Lower leg skin (tissue), 4 donors: ENCODE measurements at regions not wholly inside any gene's neighbourhood (a gene's known extent, or its start where the extent isn't known, plus 50 kb on each side); places are given as distances from the start of the nearest gene placed in this dataset.

Experiments used
- DNase-seq, 2 donors: peaks; one replicate each; pipeline ENCODE4 v3.0.0-alpha.2; 2019; ENCODE audit warnings: low spot score in 2 of 2
- H3K4me3 ChIP-seq: fragments of 200-600 bp; sonication (generic); 2 replicates; pipeline ENCODE4 v1.5.1; 2017; ENCODE audit warnings: mild to moderate bottlenecking, low read depth; ENCODE audit not compliant: poor library complexity, severe bottlenecking
- CTCF ChIP-seq, 3 donors: fragments of 450-650 bp; IDR thresholded peaks; one replicate each; pipeline ENCODE4 v1.5.1; 2016; ENCODE audit warnings: antibody characterized with exemption in 3 of 3, mild to moderate bottlenecking in 3 of 3, moderate library complexity in 2 of 3
- POLR2A ChIP-seq, 2 donors: fragments of 450-650 bp; IDR thresholded peaks; one replicate each; pipeline ENCODE4 v1.6.1; 2016 to 2017; ENCODE audit warnings: antibody characterized with exemption in 2 of 2, mild to moderate bottlenecking in 1 of 2, moderate library complexity in 1 of 2
- WGBS, 2 donors: methylation state at CpG; one replicate each; pipeline ENCODE4 v1.1.5; 2018; 5-methylcytosine and 5-hydroxymethylcytosine counted together
- intact Hi-C: fragments of 100-400 bp; cut with DNase I; formaldehyde crosslinking; loops from one replicate; pipeline ENCODE4 v1.15.0; 2023; ENCODE audit warnings: low total_unique reads

- no peak for DNase-seq
- TF ChIP-seq CTCF (IDR thresholded peaks at IDR 0.05) (no peak), POLR2A (IDR thresholded peaks at IDR 0.05) (no peak)
- H3K4me3 ChIP-seq = no peak overlapping the region
- intact Hi-C loops = no loop called here
These were observed 210.9 kb downstream of the ZC3H11B start for GRCh38 chr1:219401724-219402625.

GRCh38 chr1:219399446-219399845 lies 213.5 kb downstream of the ZC3H11B start:
- WGBS, 2 donors = 93 to 94% methylated on average over 5 of the region's 5 CpGs
- intact Hi-C loops = no loop called here
- no peak for TF ChIP-seq POLR2A (IDR thresholded peaks at IDR 0.05)
- TF ChIP-seq CTCF (IDR thresholded peaks at IDR 0.05) = no peak
- no peak for DNase-seq
- H3K4me3 ChIP-seq = no peak overlapping the region

- intact Hi-C loops = no loop called here
- no peak overlapping the region for H3K4me3 ChIP-seq
- no peak for TF ChIP-seq CTCF (IDR thresholded peaks at IDR 0.05)
- no peak for TF ChIP-seq POLR2A (IDR thresholded peaks at IDR 0.05)
- DNase-seq = no peak
- WGBS, 2 donors = 57 to 62% methylated on average over 1 to 2 of the region's 2 CpGs
These were observed 214.0 kb downstream of the ZC3H11B start for GRCh38 chr1:219398815-219399396.

- TF ChIP-seq POLR2A (IDR thresholded peaks at IDR 0.05) = no peak
- no peak for TF ChIP-seq CTCF (IDR thresholded peaks at IDR 0.05)
- WGBS, 2 donors = 45 to 53% methylated on average over 1 of the region's 1 CpG
- DNase-seq = no peak
- intact Hi-C loops = no loop called here
- H3K4me3 ChIP-seq = no peak overlapping the region
These were observed 215.4 kb downstream of the ZC3H11B start for GRCh38 chr1:219397511-219397910.

GRCh38 chr1:219391297-219391696 lies 217.6 kb downstream of the LYPLAL1 start:
- no peak for TF ChIP-seq CTCF (IDR thresholded peaks at IDR 0.05)
- no peak for DNase-seq
- no peak overlapping the region for H3K4me3 ChIP-seq
- intact Hi-C loops = no loop called here
